Activated CD4-positive, CD25-positive, alpha-beta regulatory T cell treated with anti-CD3 and anti-CD28 coated beads, Interleukin-2, amount 50 U/mL, for 72 hours (primary cell): ENCODE measurements at regions not wholly inside any gene's neighbourhood (a gene's known extent, or its start where the extent isn't known, plus 50 kb on each side); places are given as distances from the start of the nearest gene placed in this dataset.

Source experiments
- DNase-seq: peaks from one replicate; pipeline ENCODE4 v3.0.0; 2021

DNA sequence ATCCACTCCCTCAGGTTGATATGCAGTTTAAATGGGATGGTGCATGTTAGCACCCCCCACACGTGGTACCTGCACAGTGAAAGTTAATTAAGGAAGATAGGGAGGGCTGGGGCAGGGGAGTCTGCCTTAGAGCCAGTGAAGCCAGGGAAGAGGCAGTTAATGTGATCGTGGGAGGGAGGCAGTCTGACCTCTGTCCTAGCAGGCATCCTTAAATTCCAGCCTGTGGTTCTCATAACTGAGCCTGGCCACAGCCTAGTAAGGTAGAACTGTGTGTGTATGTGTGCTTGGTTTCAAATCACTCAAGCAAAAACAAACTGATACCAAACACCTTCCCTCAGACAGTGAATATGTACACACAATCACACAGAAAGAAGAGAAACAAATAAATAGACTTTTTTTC, 319.1 kb upstream of the TLE3 start:
- no peak for DNase-seq

DNA sequence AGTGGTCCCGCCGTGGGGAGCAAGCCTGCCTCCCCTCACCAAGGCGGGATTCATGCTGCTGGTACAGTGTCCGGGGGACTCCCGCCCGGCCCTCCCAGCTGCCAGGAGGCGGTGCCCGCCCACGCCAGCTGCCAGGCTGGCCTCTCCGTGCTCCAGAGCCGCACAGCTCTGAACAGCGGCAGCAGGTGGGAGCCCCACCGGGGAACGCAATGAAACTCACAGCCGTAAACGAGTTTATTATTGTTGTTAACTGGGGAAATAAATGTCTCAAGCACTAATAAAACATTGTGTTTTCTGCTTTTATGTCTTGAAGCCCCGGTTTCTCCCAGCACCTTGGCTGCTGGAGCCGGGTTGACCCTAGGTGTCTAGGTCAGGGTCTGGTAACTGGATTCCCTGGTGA, 317.7 kb upstream of the TLE3 start:
- no peak for DNase-seq

DNA sequence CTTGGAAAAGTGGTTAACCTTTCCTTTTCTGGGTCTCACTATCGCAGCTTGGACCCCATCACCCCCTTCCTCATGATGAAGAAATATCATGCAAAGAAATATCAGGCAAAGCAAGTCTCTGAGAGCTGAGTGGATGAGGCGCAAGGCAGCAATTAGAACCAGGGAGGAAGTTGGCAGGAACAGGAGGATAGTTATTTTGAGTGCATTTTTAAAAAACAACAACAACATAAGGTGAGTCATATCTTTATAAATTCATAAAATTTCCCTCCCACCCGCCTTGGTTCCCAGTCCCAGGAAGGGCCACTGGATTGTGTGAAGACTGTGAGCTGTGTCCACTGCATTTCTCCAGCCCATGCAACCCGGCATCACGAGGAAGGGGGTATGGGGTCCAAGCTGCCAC, 316.9 kb upstream of the TLE3 start:
- DNase-seq: no peak

DNA sequence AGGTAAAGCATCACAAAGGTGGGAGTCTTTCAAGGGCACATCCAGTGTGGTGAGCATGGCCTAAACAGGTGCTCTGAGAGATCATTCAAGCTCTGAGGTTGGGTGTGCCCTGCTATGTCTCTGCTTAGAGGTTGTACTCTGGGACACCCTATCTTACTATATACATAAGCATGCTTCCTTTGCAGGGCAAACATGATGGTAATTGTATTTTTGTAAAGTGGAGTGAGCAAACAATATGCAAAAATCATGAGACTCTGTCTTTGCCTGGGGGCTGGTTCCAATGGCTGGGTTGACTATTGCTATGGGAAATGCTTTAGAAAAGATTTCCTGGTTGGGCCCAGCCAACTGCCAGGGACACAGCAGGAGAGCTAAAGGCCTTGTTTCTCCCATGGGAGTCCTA, 315.1 kb upstream of the TLE3 start:
- no peak for DNase-seq

DNA sequence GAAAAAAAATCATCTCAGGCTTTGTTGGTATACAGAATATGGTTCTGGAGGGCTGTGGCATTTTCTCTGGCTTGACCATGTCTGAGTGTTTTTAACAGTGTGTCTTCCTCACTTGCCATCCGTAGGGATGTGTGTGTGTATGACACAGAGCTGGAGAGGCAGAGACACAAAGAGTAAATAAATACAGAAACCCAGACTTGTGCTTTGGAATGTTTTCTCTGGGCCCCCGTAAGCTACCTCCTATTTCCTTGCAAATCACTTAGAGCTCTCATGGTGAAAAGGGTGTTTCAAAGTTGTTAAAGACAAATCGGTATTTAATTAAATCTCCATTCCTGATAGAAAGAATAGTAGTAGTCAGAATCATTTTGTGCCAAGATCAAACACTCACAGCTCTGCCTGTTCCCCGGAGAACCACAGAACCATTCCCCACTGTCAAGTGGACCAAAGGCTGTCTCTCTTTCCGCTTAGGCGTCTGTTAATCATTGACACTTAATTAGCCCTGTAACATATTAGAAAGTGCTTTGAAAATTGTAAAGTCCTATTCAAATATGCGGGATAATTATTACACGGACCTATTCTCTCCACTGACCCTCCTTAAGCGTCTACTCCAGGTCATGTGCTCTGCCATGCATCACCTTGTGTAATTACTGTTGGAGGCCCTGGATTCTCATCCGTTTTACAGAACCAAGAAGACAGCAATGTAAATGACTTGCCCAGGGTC, 313.6 kb upstream of the TLE3 start:
- no peak for DNase-seq

DNA sequence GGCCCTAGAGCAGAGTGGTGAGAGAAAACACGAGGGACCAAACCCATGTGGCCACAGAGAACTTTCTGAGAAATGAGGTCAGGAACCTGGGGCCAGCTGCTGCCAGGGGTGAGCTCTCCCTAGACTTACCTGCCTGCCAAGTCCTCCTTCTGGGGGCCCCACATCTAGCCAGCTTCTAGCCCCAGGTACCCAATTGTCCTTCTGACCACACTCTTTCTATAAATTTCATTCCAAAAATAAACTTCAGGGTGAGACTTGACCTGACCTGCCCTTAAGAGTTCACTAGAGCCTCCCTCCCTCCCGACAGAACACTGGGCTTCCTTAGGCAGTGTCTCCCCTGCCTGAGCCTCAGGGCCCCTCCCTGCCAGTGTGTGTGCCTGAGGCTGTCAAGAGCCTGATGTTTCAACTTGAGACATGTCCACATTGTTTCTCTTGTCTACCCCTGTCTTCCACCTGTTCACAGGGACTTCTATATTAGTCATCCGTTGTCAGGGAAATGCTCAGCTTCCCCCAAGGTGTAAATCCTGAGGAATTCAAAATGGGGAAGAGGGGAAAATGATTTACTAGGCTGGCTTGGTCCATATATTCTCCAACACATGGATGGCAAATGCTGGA, 312.8 kb upstream of the TLE3 start:
- no peak for DNase-seq

DNA sequence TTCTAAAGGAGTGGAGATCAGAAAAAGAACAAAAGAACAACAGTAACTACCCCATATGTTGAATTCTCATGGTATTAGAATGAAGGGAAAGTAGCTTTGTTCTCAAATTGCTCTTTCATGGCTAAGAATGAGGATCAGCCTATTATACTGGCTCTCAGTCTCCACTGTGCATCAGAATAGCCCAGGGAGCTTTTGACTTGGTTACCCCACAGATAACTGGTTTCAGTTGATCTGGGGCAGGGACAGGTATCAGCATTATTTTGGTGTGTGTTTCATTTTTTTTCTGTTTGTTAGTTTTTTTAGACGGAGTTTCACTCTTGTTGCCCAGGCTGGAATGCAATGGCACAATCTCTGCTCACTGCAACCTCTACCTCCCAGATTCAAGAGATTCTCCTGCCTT, 311.7 kb upstream of the TLE3 start:
- DNase-seq: no peak

DNA sequence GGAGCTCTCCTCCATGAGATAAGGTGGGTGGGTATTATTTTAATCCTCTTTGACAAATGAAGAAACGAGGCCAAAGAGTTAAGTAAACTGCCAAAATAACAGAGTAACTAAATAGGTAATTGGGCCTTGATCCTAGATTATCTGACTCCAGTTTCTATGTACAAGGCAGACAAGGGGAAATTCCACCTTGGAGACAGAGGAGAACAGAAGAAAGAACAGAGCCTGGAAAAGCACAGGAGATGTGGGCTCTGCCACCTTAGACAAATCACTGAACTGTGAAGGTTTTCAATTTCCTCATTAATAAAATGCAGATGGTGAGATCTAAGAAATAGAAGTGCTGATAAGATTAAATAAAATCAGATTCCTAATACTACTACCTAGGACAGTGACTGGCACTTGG, 310.2 kb upstream of the TLE3 start:
- DNase-seq: no peak

DNA sequence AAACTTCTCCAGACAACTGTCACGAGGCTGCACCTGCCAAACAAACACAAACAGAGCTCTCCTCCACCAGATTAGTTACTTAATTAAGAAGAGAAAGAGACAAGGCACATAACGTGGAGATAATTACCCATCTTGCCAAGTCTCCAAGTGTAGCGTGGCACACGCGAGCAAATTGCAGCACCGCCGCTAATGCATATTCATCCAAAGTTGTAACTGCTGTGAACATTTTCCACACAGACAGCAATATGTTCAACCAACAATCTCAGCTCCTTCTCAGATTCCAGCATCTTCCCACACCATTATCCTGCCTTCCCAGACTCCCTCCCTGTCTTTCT, 309.6 kb upstream of the TLE3 start:
- DNase-seq: no peak

DNA sequence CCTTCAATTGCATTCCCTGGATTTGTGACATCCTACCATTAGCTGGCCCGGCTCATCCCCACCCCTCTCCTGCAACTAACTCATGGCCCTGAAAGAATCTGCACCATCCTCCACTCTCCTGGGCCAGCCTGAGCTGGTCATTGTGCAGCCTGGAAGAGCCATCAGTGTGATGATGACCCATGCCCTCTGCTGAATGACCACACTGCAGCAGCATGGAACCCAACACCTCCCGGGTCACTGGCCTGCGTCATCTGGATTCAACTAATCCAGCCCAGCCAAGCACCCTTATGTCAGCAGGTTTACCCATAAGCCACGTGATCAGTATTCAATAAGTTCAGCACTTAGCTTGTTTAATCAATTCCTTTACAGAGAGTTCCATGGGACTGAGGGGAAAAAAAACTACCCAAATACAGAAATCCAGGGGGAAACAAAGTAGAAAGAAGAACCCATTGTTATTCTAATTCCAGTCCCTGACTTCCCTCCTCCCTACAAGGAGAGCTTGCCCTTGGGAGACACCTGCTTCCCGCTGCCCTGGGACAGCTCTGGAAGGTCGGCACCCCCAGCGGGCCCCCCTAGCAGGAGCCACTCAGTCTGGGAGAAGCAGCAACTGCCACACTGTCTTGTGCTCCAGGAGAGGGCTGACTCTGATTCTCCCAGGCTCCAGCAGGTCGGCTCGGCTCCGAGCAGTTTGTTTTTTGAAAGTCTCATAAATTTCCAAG, 309.1 kb upstream of the TLE3 start:
- no peak for DNase-seq

DNA sequence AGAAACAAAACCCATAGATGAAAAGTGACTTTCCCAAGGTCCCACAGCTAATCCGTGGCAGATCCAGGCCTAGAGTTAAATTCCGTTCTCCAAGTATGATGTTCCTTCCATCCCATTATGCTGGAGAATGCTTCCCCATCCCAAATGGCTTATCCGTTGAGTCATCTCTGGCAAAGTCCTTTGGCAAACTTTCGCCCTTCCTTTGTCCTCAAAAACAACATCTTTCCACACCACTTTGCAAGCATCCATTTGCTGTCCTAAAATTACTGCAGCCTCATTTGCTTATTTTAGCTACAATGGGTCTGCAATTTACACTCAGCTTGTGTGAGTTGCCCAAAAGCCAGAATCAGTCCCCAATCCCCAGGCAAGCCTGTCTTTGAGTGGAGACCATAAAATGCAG, 304.0 kb upstream of the TLE3 start:
- DNase-seq: no peak

DNA sequence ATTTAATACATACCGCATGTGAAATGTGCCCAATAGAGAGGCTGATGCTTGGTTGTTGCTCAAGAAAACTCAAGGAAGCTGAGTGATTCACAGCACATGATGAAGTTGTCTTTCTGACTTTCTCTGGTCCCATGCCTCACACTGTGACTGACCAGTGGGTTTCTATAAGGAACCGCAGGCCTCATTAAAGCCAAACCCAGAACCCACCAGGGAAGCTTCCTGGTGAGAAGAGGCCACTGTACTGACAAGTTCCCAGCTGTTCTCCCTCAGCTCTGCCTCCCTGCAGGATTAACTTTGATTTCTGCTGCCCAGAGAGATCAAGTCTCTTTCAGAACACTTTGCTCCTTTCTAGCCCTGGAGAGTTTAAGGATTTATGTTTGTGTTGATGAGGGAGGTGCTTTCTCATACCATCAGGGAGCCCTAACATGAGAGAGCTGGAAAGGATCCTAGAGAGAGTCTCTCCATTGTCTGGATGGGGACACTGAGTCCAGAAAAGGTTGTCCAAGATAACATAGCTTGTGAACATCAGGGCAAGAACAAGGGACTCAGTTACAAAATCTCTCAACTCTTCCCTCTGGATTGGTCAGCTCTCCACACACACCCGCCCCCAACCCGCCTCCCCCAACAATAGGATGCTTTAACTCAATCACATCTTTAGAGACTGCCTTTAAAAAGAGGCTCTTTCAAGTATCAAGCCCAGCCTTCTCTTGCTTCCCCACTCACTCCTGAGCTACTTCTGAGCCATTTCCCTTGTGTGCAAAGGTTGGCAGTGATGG, 303.2 kb upstream of the TLE3 start:
- DNase-seq: no peak

DNA sequence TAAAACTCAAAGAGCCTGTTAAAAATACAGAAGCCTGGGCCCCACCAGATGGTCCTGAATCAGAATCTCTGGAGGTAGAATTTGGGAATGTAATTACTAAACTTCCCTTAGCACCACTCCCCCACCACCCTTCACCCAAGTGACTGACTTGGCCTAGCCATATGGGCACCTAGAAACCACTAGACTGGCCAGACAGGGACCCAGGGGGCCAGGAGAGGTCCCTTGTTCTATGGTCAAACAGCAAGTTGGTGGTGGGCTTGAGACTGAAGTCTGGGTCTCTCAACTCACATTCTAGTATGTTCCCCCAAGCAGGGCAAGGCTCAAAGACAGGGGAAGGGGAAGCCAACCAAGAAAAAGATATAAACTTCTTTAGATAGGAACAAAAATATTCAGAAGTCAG, 301.5 kb upstream of the TLE3 start:
- no peak for DNase-seq

DNA sequence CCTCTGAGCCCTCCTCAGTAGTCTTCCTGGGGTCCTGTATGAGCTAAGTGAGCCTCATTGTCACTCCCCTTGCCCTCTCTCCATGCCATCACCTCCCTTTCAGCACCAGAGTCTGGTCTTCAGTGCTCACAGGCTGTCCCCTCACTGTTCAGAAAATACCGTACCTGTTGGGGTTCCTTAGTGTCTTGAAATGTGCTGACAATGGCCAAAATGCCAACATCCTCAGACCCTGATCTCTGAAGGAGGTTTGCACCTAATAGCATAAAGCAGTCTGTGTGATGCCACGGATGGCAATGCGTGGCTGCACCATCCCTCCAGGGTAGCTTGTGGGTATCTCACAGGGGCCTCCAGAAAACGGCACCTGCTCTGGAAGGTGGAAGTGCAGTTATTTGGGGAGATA, 301.0 kb upstream of the TLE3 start:
- no peak for DNase-seq

DNA sequence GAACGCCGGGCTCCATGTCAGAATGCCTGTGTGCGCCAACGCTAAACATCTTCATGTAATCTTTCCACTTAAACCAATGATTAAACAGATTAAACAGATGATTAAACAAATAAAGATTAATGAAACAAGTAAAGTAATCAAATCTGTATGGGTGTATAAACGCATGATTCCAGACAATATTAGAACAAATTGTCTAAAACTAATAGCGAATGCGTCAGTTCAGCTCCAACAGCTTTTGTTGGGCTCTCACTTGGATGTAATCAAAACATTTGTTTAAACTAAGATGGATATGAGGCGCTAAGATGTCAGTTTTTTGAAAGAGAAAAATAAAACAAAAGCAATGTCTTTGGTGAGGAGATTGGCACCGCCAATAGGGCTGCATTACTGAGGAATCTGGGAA, 299.1 kb upstream of the TLE3 start:
- no peak for DNase-seq

DNA sequence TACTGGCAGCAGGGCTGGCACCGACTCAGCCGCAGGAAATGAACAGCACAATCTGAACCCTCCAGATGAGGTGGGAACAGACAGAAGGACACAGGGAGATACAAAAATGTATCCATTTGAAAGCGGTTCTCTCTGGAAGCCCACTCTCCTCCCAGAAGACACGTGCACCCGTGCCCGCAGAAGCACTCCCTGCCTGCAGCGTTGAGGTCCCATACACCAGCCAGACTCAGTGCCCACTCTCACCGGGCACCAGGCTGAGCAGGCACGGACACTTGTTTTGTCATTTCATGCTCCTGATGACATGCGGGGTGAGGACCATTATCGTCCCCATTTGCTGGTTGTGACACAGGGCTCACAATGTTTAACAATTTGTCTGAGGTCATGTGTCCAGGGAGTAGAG, 297.4 kb upstream of the TLE3 start:
- no peak for DNase-seq

DNA sequence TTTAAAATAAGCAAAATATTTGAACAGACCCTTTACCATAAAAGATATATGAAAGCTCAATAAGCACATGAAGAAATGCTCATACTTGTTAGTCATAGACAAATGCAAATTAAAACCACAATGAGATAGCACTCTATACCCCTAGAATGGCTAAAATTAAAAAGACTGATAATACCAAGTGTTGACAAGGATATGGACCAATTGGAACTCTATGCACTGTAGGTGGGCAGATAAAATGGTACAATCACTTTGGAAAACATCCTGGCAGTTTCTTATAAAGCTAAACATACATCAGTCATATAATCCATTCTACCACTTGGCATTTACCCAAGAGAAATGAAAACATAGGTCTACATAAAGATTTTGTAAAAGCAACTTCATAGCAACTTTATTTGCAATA, 293.0 kb upstream of the TLE3 start:
- no peak for DNase-seq

DNA sequence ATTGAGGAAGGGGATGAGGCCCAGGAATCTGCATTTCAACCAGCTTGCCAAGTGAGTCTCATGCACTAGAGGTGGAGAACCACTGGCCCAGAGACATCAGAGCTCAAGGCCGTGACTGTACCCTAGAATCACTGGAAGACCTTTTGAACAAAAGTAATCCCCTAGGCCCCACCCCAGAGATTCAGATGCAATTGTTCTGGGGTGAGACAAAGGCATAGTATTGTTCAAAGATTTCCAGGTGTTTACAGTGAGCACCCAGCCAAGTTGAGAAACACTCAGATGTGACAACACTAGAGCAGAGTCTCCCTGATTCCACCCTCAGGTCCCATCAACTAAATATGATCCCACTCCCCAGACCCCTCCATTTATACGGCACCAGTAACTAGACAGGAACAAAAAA, 290.3 kb upstream of the TLE3 start:
- DNase-seq: no peak

DNA sequence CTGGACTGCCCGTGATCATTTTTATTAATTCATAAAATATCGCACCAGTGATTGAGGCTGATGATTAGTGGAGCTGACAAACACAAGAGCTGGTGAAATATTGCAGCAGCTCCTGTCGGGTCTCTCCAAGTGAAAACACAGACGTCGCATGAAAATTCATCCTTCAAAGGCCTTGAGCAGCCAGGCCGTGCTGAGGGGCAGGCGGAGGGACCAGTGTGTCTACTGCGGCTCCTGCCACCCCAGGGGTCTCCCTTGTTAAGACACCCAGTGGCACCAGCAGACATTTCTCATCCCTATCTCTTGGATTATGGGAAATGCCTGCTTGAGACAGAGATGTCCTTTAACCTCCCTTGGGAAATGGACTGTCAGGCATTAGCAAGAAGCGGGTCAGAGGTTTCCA, 289.4 kb upstream of the TLE3 start:
- no peak for DNase-seq

DNA sequence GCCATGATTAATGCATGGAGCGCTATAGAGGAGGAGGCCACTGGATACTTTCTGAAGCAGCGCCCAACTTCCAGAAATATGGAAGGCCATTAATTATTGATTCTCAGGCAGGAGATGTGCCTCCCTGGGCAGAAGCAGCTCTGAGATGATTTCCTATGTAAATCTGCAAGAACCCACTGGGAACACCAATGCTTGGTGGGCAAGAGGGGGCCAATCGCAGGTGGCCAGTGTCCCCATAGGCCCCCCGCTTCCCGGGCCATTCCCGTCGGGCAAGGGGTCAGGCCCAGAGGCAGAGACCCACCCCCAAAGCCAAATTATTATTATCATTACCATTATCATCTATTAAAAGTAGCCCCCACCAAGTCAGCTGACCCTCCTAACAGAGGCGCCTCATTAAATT, 288.0 kb upstream of the TLE3 start:
- no peak for DNase-seq

DNA sequence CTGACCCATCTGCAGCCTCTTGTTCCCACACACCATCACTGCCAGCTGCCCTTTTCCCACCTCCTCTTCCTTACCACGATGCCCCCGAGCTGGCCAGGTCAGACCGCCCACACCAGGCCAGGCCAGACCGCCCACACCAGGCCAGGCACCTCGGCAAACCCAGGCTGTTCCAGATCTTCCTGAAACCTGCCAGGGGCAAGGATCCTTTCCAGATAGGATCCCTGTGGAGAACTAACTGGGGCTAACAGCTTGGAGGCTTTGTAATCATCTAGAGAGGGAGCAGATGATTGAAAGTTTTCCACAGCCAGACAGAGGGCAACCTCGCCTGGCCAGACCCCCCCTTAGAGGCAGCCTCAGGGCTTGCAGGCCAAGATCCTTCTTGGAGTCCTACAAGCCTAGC, 287.3 kb upstream of the TLE3 start:
- no peak for DNase-seq

DNA sequence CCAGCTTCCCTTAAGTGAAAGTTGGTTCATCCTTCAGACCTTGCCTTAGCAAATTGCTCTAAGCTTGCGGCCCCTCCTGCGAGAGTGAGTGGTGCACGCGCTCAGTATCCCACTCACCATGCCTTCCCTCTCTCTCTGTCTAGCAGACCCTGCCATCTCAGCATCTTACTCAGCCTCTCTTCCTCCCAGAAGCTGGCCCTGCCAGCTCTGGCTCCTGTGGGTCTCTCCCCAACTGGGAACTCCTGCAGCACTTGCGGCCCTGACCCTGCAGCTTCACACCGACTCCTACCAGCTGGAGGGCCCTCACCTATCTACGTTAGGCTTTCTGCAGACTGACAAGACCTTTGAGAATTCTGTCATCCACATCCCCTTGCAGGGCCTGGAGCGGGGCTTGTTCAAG, 286.1 kb upstream of the TLE3 start:
- no peak for DNase-seq

DNA sequence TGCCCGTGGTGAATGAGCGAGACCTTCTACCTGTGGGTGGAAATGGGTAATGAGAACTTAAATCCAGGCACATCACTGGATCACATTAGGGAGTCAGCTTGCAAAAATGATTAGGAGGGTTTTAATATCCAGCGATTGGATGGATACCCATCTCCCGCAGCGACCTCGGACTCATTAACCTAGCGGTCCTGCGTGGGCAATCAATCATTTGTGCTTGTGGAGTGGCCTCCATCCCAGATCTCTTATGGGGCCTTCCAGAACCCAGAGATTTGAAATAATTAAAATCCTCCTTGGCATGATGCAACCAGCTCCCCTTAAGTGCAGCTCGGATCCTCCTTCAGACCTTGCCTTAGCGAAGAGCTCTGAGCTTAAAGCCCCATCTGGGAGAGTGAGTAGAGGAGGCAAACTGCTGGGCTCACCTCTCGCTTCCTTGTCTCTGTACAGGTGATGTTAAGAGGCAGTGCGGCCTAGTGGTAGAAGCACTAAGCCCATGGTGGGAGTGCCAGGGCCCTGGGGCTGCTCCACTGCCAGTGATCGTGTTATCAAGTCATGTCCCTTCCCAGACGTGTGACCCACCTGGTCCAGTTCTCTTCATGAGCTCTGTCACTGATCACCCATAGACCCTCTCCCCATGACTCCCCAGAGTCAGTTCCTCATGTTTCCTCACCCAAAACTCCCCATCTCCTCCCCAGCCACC, 285.2 kb upstream of the TLE3 start:
- no peak for DNase-seq
